Effector memory CD4-positive, alpha-beta T cell (primary cell): ENCODE measurements at regions not wholly inside any gene's neighbourhood (a gene's known extent, or its start where the extent isn't known, plus 50 kb on each side); places are given as distances from the start of the nearest gene placed in this dataset.

ENCODE experiments used
- DNase-seq, 3 donors: peaks; one replicate each; pipeline ENCODE4 v3.0.0-alpha.2; 2020
- H3K27ac ChIP-seq: 2 replicates; pipeline ENCODE4 v1.7.0; 2013; ENCODE audit warnings: mild to moderate bottlenecking, low read length, moderate library complexity; ENCODE audit not compliant: insufficient read depth, poor library complexity, severe bottlenecking
- H3K27me3 ChIP-seq: replicated peaks from 2 replicates; pipeline ENCODE4 v1.7.0; 2013; ENCODE audit warnings: mild to moderate bottlenecking, low read length; ENCODE audit not compliant: insufficient read depth, control insufficient read depth, poor library complexity, severe bottlenecking
- H3K36me3 ChIP-seq: 2 replicates; pipeline ENCODE4 v1.7.0; 2013; ENCODE audit warnings: mild to moderate bottlenecking, low read length, moderate library complexity; ENCODE audit not compliant: control insufficient read depth, insufficient read depth
- H3K4me1 ChIP-seq: 2 replicates; pipeline ENCODE4 v1.7.0; 2013; ENCODE audit warnings: low read length, mild to moderate bottlenecking; ENCODE audit not compliant: control insufficient read depth, insufficient read depth, poor library complexity, severe bottlenecking
- H3K4me3 ChIP-seq: 2 replicates; pipeline ENCODE4 v1.7.0; 2013; ENCODE audit warnings: low read length, low read depth, mild to moderate bottlenecking; ENCODE audit not compliant: insufficient read depth, poor library complexity, severe bottlenecking
- H3K9me3 ChIP-seq: 2 replicates; pipeline ENCODE4 v1.7.0; 2013; ENCODE audit warnings: mild to moderate bottlenecking, low read length, moderate library complexity; ENCODE audit not compliant: control insufficient read depth

- Histone ChIP-seq H3K27ac (no peak overlapping the region), H3K36me3 (no peaks in the 10 kb centered on the region), H3K27me3 (no peaks in the 10 kb centered on the region), H3K4me1 (peaks cover 10% of the 10 kb centered on the region), H3K4me3 (no peak overlapping the region), H3K9me3 (no peaks in the 10 kb centered on the region)
- DNase-seq = no peak
Observed at GRCh38 chr22:25399649-25400151, 164.8 kb upstream of the GRK3 start.

DNA sequence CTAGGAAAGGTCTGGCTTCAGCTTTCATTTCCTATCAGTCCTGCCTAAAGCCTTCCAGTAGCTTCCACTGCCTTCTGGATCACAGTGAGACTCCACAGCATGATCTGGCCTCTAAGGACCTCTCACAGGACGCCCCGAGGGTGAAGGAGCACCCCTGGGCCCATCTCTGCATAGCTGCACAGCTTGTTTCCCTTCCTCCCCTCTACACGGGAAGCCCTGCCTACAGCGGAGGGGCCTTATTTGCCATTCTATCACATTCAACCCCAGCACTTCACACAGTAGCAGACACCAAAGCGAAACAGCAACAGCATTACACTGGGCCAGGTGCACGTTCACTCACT, 162.3 kb upstream of the GRK3 start:
- Histone ChIP-seq H3K36me3 (no peaks in the 10 kb centered on the region), H3K27ac (no peak overlapping the region), H3K27me3 (no peaks in the 10 kb centered on the region), H3K4me1 (peaks cover 15% of the 10 kb centered on the region), H3K9me3 (no peaks in the 10 kb centered on the region), H3K4me3 (no peak overlapping the region)
- no peak for DNase-seq

DNA sequence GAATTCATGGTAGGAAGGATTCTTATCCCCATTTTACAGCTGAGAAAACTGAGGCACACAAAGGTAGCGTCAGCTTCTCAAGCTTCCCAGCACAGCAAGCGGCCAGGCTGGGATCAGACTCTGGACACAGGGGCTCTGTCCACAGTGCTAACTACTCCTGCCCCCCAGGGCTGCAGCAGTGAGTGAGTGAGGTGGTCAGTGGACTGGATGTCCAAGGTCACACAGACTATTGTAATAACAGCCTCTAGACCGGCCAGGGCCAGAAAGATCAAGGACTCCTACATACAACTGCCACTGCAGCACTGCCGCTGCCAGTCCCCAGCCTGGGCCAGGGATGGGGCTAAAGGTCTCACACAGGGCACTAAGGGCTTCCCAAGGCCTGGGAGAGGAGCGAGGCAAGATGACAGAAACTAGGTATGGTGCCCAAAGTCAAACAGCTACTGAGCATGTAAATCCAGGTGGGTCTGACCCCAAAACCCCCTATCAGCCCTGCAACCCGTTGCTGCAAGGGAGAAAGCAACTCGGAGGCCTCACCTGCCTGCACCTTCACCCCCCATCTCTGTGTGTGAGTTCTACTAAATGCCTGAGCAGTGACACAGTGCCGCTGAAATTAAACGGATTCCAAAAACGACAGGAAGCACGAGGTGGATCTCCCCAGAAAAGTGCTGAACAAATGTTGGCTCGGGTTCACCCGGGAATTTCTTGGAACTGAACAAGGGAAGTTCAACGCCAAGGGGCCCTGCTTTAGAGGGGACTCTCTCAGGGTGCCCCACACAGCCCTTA, 161.8 kb upstream of the GRK3 start:
- H3K27ac ChIP-seq = no peak overlapping the region
- no peak overlapping the region for H3K4me3 ChIP-seq
- H3K27me3 ChIP-seq = no peaks in the 10 kb centered on the region
- peaks cover 15% of the 10 kb centered on the region for H3K4me1 ChIP-seq
- H3K9me3 ChIP-seq = no peaks in the 10 kb centered on the region
- no peak for DNase-seq
- H3K36me3 ChIP-seq = no peaks in the 10 kb centered on the region

- Histone ChIP-seq H3K27ac (no peak overlapping the region), H3K4me1 (peaks cover 15% of the 10 kb centered on the region), H3K36me3 (no peaks in the 10 kb centered on the region), H3K4me3 (no peak overlapping the region), H3K9me3 (no peaks in the 10 kb centered on the region), H3K27me3 (no peaks in the 10 kb centered on the region)
- no peak for DNase-seq
Observed at GRCh38 chr22:25403284-25403810, 161.1 kb upstream of the GRK3 start.

GRCh38 chr22:25403811-25404471, 160.5 kb upstream of the GRK3 start:
- Histone ChIP-seq H3K4me3 (peak overlapping the region; percentile 67), H3K36me3 (no peaks in the 10 kb centered on the region), H3K27ac (no peak overlapping the region), H3K9me3 (no peaks in the 10 kb centered on the region), H3K4me1 (peaks cover 15% of the 10 kb centered on the region), H3K27me3 (no peaks in the 10 kb centered on the region)
- DNase-seq = no peak

DNA sequence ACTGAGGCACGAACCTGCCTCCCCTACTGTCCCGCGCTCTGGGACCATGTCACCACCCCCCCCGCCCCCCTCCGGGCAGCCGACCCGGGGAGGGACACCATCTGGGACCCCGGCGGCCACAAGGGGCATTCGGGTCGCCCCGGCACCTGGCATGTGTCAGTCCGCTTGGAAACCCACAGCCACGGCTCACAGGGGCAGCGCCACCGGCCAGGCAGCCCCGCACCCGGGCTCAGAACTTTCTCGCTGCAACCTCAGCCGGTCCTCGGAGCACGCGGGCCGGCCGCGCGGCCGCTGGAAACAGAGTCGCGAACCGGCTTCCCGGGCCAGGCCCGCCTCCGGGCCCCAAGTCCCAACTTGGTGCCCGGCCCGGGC, 159.9 kb upstream of the GRK3 start:
- Histone ChIP-seq H3K27me3 (no peaks in the 10 kb centered on the region), H3K36me3 (no peaks in the 10 kb centered on the region), H3K27ac (no peak overlapping the region), H3K4me1 (peaks cover 15% of the 10 kb centered on the region), H3K9me3 (no peaks in the 10 kb centered on the region), H3K4me3 (peak overlapping the region; percentile 67)
- DNase-seq = no peak

GRCh38 chr22:25404928-25405816, 159.3 kb upstream of the GRK3 start:
- H3K36me3 ChIP-seq = no peaks in the 10 kb centered on the region
- DNase-seq = peak; percentile 27 to 46 (median 45)
- H3K9me3 ChIP-seq = no peaks in the 10 kb centered on the region
- H3K27ac ChIP-seq = peak overlapping the region; percentile 10
- peak overlapping the region; percentile 67 for H3K4me3 ChIP-seq
- no peaks in the 10 kb centered on the region for H3K27me3 ChIP-seq
- peaks cover 15% of the 10 kb centered on the region for H3K4me1 ChIP-seq

DNA sequence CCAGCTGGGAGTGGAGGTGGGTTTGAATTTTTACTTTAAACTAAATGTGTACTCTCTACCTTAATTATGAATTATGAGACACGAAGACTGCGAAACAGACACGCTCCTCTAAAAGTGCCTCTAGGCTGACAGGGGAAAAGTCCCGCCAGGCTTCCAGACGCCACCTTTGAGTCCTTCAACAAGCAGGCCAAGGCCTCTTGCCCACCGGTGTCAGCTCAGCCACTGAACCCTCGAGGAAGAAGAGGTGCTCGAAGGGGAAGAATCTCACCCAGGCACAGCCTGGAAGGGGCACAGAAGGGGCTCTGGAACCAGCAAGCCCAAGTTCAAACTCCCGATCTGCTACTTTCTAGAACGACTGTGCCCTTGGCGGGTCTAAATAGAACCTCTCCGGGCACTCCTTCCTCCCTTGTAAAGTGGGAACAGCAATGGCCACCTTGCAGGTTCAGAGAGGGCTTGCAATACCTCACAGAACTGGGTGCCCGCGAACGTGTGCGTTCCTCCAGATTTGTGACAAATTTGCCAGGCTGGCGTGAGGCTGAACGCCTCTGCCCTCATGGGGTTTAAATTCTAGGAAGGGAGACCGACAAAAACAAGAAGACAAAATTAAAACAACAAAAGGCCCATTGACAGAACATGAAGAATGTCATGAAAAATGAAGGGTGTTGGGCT, 158.5 kb upstream of the GRK3 start:
- Histone ChIP-seq H3K27ac (peak overlapping the region; percentile 10), H3K27me3 (no peaks in the 10 kb centered on the region), H3K9me3 (no peaks in the 10 kb centered on the region), H3K4me3 (peak overlapping the region; percentile 67), H3K36me3 (no peaks in the 10 kb centered on the region), H3K4me1 (peaks cover 15% of the 10 kb centered on the region)
- DNase-seq = no peak

DNA sequence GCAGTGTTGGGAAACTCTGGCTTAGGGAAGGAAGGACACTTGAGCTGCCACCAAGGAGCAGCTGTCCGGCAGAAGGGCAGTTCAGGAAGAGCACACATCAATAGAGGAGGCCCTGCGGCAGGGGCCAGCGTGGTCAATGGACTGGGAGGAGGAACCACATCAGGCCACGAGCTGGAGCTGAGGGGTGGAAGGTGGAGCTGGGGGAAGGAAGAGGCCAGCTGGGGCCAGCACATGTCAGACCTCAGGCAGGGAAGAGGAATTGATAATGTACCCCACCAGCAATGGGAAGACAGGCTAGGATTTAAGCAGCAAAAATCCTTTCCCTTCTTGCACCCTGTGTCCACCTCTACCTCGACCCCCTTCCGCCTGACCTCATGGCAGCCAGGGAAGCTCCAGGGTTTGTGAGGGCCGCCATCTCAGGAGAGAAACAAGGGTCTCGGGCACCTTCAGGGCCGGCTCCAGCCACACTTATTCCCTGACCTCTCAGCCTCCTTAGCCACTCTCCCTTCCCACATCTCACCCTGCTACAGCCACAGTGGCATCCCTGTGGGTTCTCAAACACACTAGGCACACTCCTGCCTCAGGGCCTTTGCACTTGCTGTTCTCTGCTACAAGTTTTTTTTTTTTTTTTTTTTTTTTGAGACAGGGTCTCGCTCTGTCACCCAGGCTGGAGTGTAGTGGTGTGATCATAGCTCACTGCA, 157.8 kb upstream of the GRK3 start:
- Histone ChIP-seq H3K27ac (no peak overlapping the region), H3K9me3 (no peaks in the 10 kb centered on the region), H3K27me3 (no peaks in the 10 kb centered on the region), H3K4me3 (no peak overlapping the region), H3K4me1 (peaks cover 15% of the 10 kb centered on the region), H3K36me3 (no peaks in the 10 kb centered on the region)
- DNase-seq = no peak
